Mucosa of descending colon (tissue), 3 donors: ENCODE measurements at regions not wholly inside any gene's neighbourhood (a gene's known extent, or its start where the extent isn't known, plus 50 kb on each side); places are given as distances from the start of the nearest gene placed in this dataset.

ENCODE experiments used
- ATAC-seq: fragments of 200-7000 bp; cut with Tn5 transposase; one replicate; pipeline ENCODE4 v1.9.1; 2020; ENCODE audit warnings: mild to moderate bottlenecking, moderate library complexity
- DNase-seq, 3 donors: peaks; one replicate each; pipeline ENCODE4 v3.0.0-alpha.2; 2020
- H3K36me3 ChIP-seq: fragments of 200-600 bp; one replicate; pipeline ENCODE4 v1.8.0; 2021; ENCODE audit warnings: low read depth, mild to moderate bottlenecking
- H3K4me1 ChIP-seq: fragments of 200-600 bp; one replicate; pipeline ENCODE4 v1.8.0; 2021; ENCODE audit warnings: low read depth, mild to moderate bottlenecking
- H3K4me3 ChIP-seq: fragments of 200-600 bp; one replicate; pipeline ENCODE4 v1.8.0; 2021; ENCODE audit warnings: mild to moderate bottlenecking
- H3K9me3 ChIP-seq: fragments of 200-600 bp; one replicate; pipeline ENCODE4 v1.8.0; 2021; ENCODE audit warnings: mild to moderate bottlenecking
- intact Hi-C, 2 donors: fragments of 100-400 bp; cut with DNase I in 1 of 2; cut with micrococcal nuclease in 1 of 2; formaldehyde crosslinking; loops; one replicate each; pipeline versions ENCODE4 v1.11.0 to v1.11.1; 2022; cut with DNase I, micrococcal nuclease
- TF ChIP-seq, protein P1 (sequence below): fragments of 200-600 bp; IDR thresholded peaks from one replicate; pipeline ENCODE4 v1.8.0; 2022; ENCODE audit warnings: antibody characterized with exemption, mild to moderate bottlenecking
- donor health status: DM: no; HTN: no; CAD: no; lungs with moderate emphysema.
- donor health status: DM: no; HTN: no; CAD: no.
- donor health status: DM: no; HTN: yes; CAD: no.

GRCh38 chr6:126133984-126134383 lies 147.6 kb downstream of the TRMT11 start:
- no peak overlapping the region for H3K4me3 ChIP-seq
- TF ChIP-seq, protein P1, sequence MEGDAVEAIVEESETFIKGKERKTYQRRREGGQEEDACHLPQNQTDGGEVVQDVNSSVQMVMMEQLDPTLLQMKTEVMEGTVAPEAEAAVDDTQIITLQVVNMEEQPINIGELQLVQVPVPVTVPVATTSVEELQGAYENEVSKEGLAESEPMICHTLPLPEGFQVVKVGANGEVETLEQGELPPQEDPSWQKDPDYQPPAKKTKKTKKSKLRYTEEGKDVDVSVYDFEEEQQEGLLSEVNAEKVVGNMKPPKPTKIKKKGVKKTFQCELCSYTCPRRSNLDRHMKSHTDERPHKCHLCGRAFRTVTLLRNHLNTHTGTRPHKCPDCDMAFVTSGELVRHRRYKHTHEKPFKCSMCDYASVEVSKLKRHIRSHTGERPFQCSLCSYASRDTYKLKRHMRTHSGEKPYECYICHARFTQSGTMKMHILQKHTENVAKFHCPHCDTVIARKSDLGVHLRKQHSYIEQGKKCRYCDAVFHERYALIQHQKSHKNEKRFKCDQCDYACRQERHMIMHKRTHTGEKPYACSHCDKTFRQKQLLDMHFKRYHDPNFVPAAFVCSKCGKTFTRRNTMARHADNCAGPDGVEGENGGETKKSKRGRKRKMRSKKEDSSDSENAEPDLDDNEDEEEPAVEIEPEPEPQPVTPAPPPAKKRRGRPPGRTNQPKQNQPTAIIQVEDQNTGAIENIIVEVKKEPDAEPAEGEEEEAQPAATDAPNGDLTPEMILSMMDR: no peak
- no peaks in the 10 kb centered on the region for H3K9me3 ChIP-seq
- ATAC-seq: no peak
- H3K4me1 ChIP-seq: no peaks in the 10 kb centered on the region
- DNase-seq: no peak
- H3K36me3 ChIP-seq: no peaks in the 10 kb centered on the region
- intact Hi-C loops: no loop called here

- intact Hi-C loops: no loop called here
- ATAC-seq: no peak
- TF ChIP-seq, protein P1: no peak
- no peak overlapping the region for H3K4me3 ChIP-seq
- no peaks in the 10 kb centered on the region for H3K4me1 ChIP-seq
- no peak for DNase-seq
- H3K9me3 ChIP-seq: no peaks in the 10 kb centered on the region
- H3K36me3 ChIP-seq: no peaks in the 10 kb centered on the region
Measured at GRCh38 chr6:126134491-126134890, 148.2 kb downstream of the TRMT11 start.

DNA sequence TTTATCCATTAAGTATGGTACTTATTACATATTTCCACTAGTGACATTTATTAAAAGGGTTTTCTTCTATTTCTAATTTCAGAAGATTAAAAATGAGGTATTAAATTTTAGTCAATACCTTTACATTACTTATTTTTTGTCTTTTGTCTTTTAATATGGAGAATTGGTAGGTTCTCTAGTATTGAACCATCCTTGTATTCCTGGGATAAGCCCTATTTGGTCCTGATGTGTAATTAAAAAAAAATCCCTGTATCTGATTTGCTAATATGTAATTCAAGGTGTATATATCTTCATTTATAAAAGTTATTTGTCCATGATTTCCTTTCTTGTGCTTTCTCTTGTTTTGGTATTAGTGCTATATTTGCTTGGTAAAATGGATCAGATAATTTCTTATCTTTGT lies 153.7 kb downstream of the TRMT11 start:
- Histone ChIP-seq H3K4me1 (no peaks in the 10 kb centered on the region), H3K9me3 (no peaks in the 10 kb centered on the region), H3K4me3 (no peak overlapping the region), H3K36me3 (no peaks in the 10 kb centered on the region)
- DNase-seq (no peak), ATAC-seq (no peak)
- TF ChIP-seq, protein P1: no peak
- intact Hi-C loops: no loop called here

- TF ChIP-seq, protein P1: no peak
- ATAC-seq: no peak
- Histone ChIP-seq H3K9me3 (no peaks in the 10 kb centered on the region), H3K36me3 (no peaks in the 10 kb centered on the region), H3K4me3 (no peak overlapping the region), H3K4me1 (no peaks in the 10 kb centered on the region)
- no peak for DNase-seq
- intact Hi-C loops: no loop called here
Measured at GRCh38 chr6:126143761-126144251, 157.5 kb downstream of the TRMT11 start.

DNA sequence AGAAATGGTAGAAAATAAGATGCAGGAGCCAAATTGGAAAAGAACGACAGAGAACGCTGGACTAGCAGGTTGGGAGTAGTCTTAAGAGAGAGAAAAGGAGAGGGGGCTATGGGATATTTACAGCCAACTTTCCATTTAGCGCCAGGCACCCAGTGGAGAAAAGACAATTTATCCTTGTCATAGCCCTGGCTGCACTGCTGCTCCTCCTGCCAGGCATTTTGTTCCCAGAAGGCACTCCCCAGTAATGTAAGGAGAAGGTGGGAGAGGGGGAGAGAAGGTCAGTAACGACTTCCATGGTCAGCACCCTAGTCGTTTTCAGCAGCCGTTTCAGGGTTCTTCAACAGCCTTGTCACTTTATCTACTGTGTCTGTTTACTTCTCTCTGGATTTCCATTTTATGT lies 159.0 kb downstream of the TRMT11 start:
- ATAC-seq (no peak), DNase-seq (no peak)

More for the DNA sequence above, 159.0 kb downstream of the TRMT11 start:
- TF ChIP-seq, protein P1: no peak
- intact Hi-C loops: no loop called here
- Histone ChIP-seq H3K9me3 (no peaks in the 10 kb centered on the region), H3K4me3 (no peak overlapping the region), H3K36me3 (no peaks in the 10 kb centered on the region), H3K4me1 (no peaks in the 10 kb centered on the region)
